Upper lobe of left lung (tissue), 4 donors: ENCODE measurements at regions not wholly inside any gene's neighbourhood (a gene's known extent, or its start where the extent isn't known, plus 50 kb on each side); places are given as distances from the start of the nearest gene placed in this dataset.

Source experiments
- EP300 ChIP-seq, 4 donors: sonication (generic); formaldehyde crosslinking; IDR thresholded peaks; one replicate each; pipeline ENCODE4 v1.5.1; 2017; ENCODE audit warnings: antibody characterized with exemption in 4 of 4, control low read depth in 2 of 4
- POLR2A ChIP-seq, 4 donors: fragments of 450-650 bp; IDR thresholded peaks; one replicate each; pipeline ENCODE4 v1.5.1; 2016 to 2017; ENCODE audit warnings: antibody characterized with exemption in 4 of 4, mild to moderate bottlenecking in 2 of 4
- TF ChIP-seq, protein P1 (sequence below), 6 experiments: fragments of 450-650 bp in 4 of 6; fragments of 200-600 bp in 2 of 6; sonication (generic) in 2 of 6; IDR thresholded peaks; one replicate each; pipeline ENCODE4 v1.5.1; 2016 to 2019; ENCODE audit warnings: antibody characterized with exemption in 6 of 6

DNA sequence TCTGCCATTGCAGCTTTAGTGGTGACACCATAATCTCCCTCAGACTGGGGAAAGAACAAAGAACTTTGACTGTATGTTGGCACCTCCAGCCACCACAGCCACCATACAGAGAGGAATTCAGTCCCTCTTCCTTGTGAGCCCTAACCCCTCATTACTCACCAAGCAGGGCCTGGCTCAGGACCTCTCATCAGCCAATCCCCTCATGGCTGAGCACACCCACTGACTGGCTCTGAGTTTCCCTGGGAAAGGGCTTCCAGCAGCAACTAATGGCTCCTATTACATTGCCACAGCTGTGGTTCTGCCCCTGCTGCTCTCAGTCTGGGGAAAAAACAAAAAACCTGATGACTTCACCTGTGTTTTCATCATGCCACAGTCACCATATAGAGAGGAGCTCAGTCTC lies 1482.6 kb downstream of the FAM133A start:
- no peak for TF ChIP-seq EP300 (IDR thresholded peaks at IDR 0.05)
- TF ChIP-seq, protein P1, sequence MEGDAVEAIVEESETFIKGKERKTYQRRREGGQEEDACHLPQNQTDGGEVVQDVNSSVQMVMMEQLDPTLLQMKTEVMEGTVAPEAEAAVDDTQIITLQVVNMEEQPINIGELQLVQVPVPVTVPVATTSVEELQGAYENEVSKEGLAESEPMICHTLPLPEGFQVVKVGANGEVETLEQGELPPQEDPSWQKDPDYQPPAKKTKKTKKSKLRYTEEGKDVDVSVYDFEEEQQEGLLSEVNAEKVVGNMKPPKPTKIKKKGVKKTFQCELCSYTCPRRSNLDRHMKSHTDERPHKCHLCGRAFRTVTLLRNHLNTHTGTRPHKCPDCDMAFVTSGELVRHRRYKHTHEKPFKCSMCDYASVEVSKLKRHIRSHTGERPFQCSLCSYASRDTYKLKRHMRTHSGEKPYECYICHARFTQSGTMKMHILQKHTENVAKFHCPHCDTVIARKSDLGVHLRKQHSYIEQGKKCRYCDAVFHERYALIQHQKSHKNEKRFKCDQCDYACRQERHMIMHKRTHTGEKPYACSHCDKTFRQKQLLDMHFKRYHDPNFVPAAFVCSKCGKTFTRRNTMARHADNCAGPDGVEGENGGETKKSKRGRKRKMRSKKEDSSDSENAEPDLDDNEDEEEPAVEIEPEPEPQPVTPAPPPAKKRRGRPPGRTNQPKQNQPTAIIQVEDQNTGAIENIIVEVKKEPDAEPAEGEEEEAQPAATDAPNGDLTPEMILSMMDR (IDR thresholded peaks at IDR 0.05), result no peak
- TF ChIP-seq POLR2A (IDR thresholded peaks at IDR 0.05), result no peak
